ENCODE measurements at regions not wholly inside any gene's neighbourhood (a gene's known extent, or its start where the extent isn't known, plus 50 kb on each side); places are given as distances from the start of the nearest gene placed in this dataset.

GRCh38 chr13:76808927-76809326 lies 77.3 kb downstream of the KCTD12 start:
- no peak overlapping the region for H3K4me3 ChIP-seq (ENCODE audit: insufficient read depth, low read depth, low read length)
- H3K36me3 ChIP-seq (replicated peaks; ENCODE audit: control insufficient read depth, insufficient read depth, low read length) = no peaks in the 10 kb centered on the region
- DNase-seq = no peak
- no peaks in the 10 kb centered on the region for H3K27me3 ChIP-seq (ENCODE audit: control insufficient read depth, insufficient read depth, low read length)

GRCh38 chr13:76804801-76805200 lies 81.4 kb downstream of the KCTD12 start:
- H3K4me3 ChIP-seq (ENCODE audit: insufficient read depth, low read depth, low read length) = no peak overlapping the region
- no peak for DNase-seq

GRCh38 chr13:76803831-76804230 lies 82.4 kb downstream of the KCTD12 start:
- DNase-seq = no peak
- H3K4me3 ChIP-seq (ENCODE audit: insufficient read depth, low read depth, low read length) = no peak overlapping the region
- H3K27me3 ChIP-seq (ENCODE audit: control insufficient read depth, insufficient read depth, low read length) = no peaks in the 10 kb centered on the region
- no peaks in the 10 kb centered on the region for H3K36me3 ChIP-seq (replicated peaks; ENCODE audit: control insufficient read depth, insufficient read depth, low read length)

More at GRCh38 chr13:76804801-76805200, 81.4 kb downstream of the KCTD12 start:
- Histone ChIP-seq H3K36me3 (replicated peaks; ENCODE audit: control insufficient read depth, insufficient read depth, low read length) (no peaks in the 10 kb centered on the region), H3K27me3 (ENCODE audit: control insufficient read depth, insufficient read depth, low read length) (no peaks in the 10 kb centered on the region)

- no peaks in the 10 kb centered on the region for H3K27me3 ChIP-seq (ENCODE audit: control insufficient read depth, insufficient read depth, low read length)
- H3K4me3 ChIP-seq (ENCODE audit: insufficient read depth, low read depth, low read length) = no peak overlapping the region
- no peaks in the 10 kb centered on the region for H3K36me3 ChIP-seq (replicated peaks; ENCODE audit: control insufficient read depth, insufficient read depth, low read length)
- DNase-seq = no peak
These were observed 85.3 kb downstream of the KCTD12 start for GRCh38 chr13:76800943-76801342.

GRCh38 chr13:76799696-76800095 lies 86.5 kb downstream of the KCTD12 start:
- no peak overlapping the region for H3K4me3 ChIP-seq (ENCODE audit: insufficient read depth, low read depth, low read length)
- H3K36me3 ChIP-seq (replicated peaks; ENCODE audit: control insufficient read depth, insufficient read depth, low read length) = no peaks in the 10 kb centered on the region
- H3K27me3 ChIP-seq (ENCODE audit: control insufficient read depth, insufficient read depth, low read length) = no peaks in the 10 kb centered on the region
- DNase-seq = no peak

- no peaks in the 10 kb centered on the region for H3K36me3 ChIP-seq (replicated peaks; ENCODE audit: control insufficient read depth, insufficient read depth, low read length)
- no peak overlapping the region for H3K4me3 ChIP-seq (ENCODE audit: insufficient read depth, low read depth, low read length)
- DNase-seq = no peak
- no peaks in the 10 kb centered on the region for H3K27me3 ChIP-seq (ENCODE audit: control insufficient read depth, insufficient read depth, low read length)
These were observed 88.2 kb downstream of the KCTD12 start for GRCh38 chr13:76798037-76798436.

GRCh38 chr13:76797361-76797760 lies 88.8 kb downstream of the KCTD12 start:
- Histone ChIP-seq H3K36me3 (replicated peaks; ENCODE audit: control insufficient read depth, insufficient read depth, low read length) (no peaks in the 10 kb centered on the region), H3K27me3 (ENCODE audit: control insufficient read depth, insufficient read depth, low read length) (no peaks in the 10 kb centered on the region), H3K4me3 (ENCODE audit: insufficient read depth, low read depth, low read length) (no peak overlapping the region)
- DNase-seq = no peak

GRCh38 chr13:76796851-76797250 lies 89.4 kb downstream of the KCTD12 start:
- DNase-seq = no peak
- Histone ChIP-seq H3K4me3 (ENCODE audit: insufficient read depth, low read depth, low read length) (no peak overlapping the region), H3K36me3 (replicated peaks; ENCODE audit: control insufficient read depth, insufficient read depth, low read length) (no peaks in the 10 kb centered on the region), H3K27me3 (ENCODE audit: control insufficient read depth, insufficient read depth, low read length) (no peaks in the 10 kb centered on the region)

GRCh38 chr13:76795701-76796695 lies 90.2 kb downstream of the KCTD12 start:
- H3K36me3 ChIP-seq (replicated peaks; ENCODE audit: control insufficient read depth, insufficient read depth, low read length) = no peaks in the 10 kb centered on the region
- H3K27me3 ChIP-seq (ENCODE audit: control insufficient read depth, insufficient read depth, low read length) = no peaks in the 10 kb centered on the region
- DNase-seq = no peak
- no peak overlapping the region for H3K4me3 ChIP-seq (ENCODE audit: insufficient read depth, low read depth, low read length)

GRCh38 chr13:76792731-76793347 lies 93.4 kb downstream of the KCTD12 start:
- DNase-seq = no peak
- Histone ChIP-seq H3K36me3 (replicated peaks; ENCODE audit: control insufficient read depth, insufficient read depth, low read length) (no peaks in the 10 kb centered on the region), H3K27me3 (ENCODE audit: control insufficient read depth, insufficient read depth, low read length) (no peaks in the 10 kb centered on the region), H3K4me3 (ENCODE audit: insufficient read depth, low read depth, low read length) (no peak overlapping the region)

GRCh38 chr13:76790980-76791819 lies 95.0 kb downstream of the KCTD12 start:
- no peaks in the 10 kb centered on the region for H3K36me3 ChIP-seq (replicated peaks; ENCODE audit: control insufficient read depth, insufficient read depth, low read length)
- H3K27me3 ChIP-seq (ENCODE audit: control insufficient read depth, insufficient read depth, low read length) = no peaks in the 10 kb centered on the region
- no peak for DNase-seq
- H3K4me3 ChIP-seq (ENCODE audit: insufficient read depth, low read depth, low read length) = no peak overlapping the region

GRCh38 chr13:76790526-76790925 lies 95.7 kb downstream of the KCTD12 start:
- H3K4me3 ChIP-seq (ENCODE audit: insufficient read depth, low read depth, low read length) = no peak overlapping the region
- no peaks in the 10 kb centered on the region for H3K27me3 ChIP-seq (ENCODE audit: control insufficient read depth, insufficient read depth, low read length)
- H3K36me3 ChIP-seq (replicated peaks; ENCODE audit: control insufficient read depth, insufficient read depth, low read length) = no peaks in the 10 kb centered on the region
- DNase-seq = no peak

- Histone ChIP-seq H3K36me3 (replicated peaks; ENCODE audit: control insufficient read depth, insufficient read depth, low read length) (no peaks in the 10 kb centered on the region), H3K27me3 (ENCODE audit: control insufficient read depth, insufficient read depth, low read length) (no peaks in the 10 kb centered on the region), H3K4me3 (ENCODE audit: insufficient read depth, low read depth, low read length) (no peak overlapping the region)
- no peak for DNase-seq
These were observed 102.4 kb downstream of the KCTD12 start for GRCh38 chr13:76783798-76784197.

- DNase-seq = no peak
- H3K4me3 ChIP-seq (ENCODE audit: insufficient read depth, low read depth, low read length) = no peak overlapping the region
- no peaks in the 10 kb centered on the region for H3K36me3 ChIP-seq (replicated peaks; ENCODE audit: control insufficient read depth, insufficient read depth, low read length)
- H3K27me3 ChIP-seq (ENCODE audit: control insufficient read depth, insufficient read depth, low read length) = no peaks in the 10 kb centered on the region
These were observed 107.4 kb downstream of the KCTD12 start for GRCh38 chr13:76778853-76779252.
